NOMO-1 treated with dmso at 0.1 percent for 144 hours (cell line): ENCODE measurements at regions not wholly inside any gene's neighbourhood (a gene's known extent, or its start where the extent isn't known, plus 50 kb on each side); places are given as distances from the start of the nearest gene placed in this dataset.
"Not testable (repeated sequence)": the region's sequence is repeated elsewhere in the genome, so short reads cannot be mapped to it uniquely, and the experiment has no call there.

Experiments
- DNase-seq: peaks from one replicate; lab custom pipeline; 2025; ENCODE audit not compliant: unreplicated experiment; lab: John Stamatoyannopoulos, UW

GRCh38 chr7:130943981-130944380 lies 210.0 kb upstream of the KLF14 start:
- DNase-seq = no peak

- no peak for DNase-seq
These were observed 211.0 kb upstream of the KLF14 start for GRCh38 chr7:130944997-130945396.

DNA sequence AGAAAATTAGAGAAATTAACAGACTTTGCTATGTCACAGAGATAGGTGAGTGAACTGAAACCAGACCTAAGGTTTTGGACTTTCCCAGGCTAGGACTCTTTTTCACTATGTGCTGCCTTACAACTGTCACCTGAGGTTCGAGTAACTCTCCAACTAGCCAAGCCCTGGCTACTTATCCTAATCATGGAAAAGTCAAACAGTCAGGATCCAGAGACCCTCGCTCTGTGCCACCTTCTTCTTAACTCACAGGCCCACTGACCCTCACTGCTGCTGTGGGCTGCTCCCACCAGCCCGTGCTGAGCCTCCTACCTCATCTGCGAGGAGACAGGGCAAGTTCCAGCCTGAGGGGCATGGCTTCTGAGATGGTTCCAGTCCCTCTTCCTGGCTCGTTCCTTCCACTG lies 211.4 kb upstream of the KLF14 start:
- DNase-seq = no peak

DNA sequence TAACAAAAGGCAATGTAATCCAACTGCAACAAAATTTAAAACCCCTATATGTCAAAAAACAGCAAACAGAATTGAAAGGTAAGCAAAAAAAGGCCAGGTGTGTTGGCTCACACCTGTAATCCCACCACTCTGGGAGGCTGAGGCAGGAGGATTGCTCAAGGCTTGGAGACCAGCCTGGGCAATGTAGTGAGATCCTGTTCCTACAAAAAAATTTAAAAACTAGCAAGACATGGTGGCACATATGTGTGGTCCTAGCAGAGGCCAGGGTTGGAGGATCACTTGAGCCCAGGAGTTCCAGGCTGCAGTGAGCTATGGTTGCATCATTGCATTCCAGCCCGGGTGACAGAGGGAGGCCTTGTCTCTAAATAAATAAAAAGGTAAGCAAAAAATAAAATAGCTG lies 212.1 kb upstream of the KLF14 start:
- DNase-seq = no peak

DNA sequence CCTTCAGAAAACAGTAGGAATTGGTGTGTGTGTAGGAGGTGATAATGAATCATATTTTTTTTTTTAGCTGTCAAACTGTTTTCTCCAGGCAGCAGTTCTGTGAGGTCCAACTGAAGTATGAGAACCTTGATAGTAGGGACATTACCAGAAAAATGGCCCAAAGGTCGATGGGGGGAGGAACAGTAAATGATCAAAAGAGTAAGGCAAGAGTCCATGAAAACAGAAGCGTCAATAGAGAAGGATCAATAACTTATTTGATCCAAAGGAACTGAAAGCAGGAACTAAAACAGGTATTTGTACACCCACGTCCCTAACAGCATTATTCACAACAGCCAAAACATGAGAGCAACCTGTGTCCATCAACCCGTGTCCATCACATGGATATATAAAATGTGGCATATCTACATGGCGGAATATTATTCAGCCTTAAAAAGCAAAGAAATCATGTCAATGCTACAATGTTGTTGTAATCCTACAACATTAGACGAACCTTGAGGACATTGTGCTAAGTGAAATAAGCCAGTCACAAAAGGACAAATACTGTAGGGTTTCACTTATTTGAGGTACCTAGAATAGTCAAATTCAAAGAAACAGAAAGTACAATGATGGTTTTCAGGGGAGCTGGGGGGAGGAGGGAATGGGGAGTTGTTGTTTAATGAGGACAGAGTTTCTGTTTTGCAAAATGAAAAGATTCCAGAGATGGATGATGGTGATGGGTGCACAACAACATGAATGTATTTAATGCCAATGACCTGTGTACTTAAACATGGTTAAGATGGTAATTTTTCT lies 214.0 kb upstream of the KLF14 start:
- no peak for DNase-seq

- DNase-seq = no peak
These were observed 214.8 kb upstream of the KLF14 start for GRCh38 chr7:130948822-130949221.

DNA sequence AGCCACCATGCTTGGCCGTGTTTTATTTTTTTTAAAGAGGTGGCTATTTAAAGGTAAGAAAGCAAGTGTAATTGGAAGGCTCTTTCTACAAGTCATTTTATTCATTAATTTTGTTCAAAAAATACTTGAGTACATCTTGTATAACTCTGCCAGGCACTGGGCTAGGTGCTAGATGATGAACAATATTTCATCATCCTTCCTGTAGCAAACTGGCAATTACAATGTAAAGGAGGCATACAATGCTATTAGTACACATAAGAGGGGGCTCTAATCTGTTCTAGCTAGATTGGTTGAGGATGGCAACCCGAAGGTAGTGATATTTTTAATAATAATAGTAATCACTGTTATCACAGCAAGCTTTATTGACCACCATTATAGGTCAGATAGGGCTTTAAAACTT lies 215.5 kb upstream of the KLF14 start:
- DNase-seq = no peak

GRCh38 chr7:130950054-130950453 lies 216.0 kb upstream of the KLF14 start:
- DNase-seq = no peak

GRCh38 chr7:130950741-130951140 lies 216.7 kb upstream of the KLF14 start:
- no peak for DNase-seq

DNA sequence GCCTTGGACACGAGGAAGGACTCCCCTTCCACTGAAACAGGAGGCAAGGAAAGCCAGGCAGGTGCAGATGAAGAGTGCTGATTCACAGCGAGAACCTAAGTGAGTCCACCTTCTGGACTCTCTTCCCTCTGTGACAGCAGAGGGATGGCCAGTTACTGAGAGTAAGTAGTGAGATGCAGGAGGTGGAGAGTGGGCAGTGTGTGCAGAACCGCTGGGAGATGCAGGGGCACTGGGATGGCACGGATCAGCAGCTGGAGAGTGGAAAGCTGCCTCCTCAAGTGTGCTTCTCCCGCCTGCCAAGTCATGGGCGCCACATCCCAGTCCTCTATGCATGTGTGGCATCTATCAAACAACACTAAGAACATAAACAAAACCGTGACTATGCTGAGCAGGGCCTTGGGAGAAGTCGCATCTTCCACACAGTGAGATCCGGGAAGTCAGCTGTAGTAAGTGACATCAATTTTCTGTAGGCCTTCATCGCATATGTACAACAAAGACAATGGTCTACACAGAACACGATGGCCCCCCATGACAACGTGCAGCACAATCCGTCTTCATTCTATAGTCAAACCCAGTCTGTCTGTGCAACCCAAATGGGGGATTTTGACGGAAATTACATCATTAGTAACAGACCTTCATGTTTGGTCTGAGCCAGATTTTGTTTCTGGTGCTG lies 217.4 kb upstream of the KLF14 start:
- DNase-seq = no peak

DNA sequence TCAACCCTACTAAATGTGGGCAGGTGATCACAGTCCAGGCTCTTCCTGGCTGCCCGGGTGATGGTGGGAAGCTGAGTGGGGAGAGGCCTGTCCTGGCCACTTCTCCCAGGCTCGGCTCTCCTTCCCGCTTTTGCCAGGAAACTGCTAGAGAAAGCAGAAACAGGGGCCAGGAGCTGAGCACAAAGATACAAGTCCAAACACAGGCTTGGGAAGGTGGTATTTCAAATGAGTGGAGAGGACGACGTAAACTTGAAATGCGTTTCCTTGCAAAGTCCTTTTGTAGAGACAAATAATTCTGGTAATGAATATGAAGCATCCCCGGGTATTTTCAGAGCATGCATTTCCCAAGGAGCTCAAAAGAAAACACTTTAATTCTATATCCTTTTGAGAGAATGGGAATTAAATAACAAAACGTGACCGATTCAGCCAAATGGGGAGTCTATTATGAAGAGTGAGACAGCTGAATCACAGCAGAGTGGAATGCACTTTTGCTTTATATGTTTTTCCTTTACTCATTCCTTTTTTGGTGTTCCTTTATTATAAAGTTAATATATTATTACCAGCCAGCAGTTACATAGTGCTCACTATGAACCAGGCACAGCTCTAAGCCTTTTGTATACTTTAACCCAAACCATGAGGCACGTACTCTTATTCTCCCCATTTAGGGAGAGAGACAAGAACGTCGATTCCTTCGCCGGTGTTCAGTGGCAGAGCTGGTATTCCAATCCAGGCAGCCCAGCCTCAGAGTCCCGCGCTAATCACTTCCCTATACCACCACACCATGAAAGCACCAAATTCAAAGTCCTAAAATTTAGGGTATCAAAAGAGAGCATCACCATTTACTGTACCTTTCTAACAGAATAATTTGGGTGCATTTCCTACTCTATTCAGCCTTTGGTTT lies 218.2 kb upstream of the KLF14 start:
- DNase-seq = no peak

DNA sequence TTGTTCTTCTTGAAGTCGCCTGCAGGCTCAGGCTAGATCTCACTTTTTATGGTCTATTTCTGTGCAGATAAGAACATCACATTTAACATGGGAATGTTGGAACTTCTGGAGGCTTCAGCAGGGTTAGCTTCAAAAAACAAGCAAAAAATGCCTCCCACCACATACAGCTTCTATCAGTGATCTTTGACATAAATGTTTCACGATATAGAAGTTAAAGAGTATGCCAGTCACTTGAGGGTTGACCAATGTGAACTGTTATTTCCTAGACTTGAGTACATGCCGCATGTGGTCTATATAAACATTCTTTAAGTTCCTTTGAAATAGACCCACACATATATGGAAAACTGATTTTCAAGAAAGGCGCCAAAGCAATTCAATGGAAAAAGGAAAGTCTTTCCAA lies 219.2 kb upstream of the KLF14 start:
- DNase-seq = no peak

GRCh38 chr7:130954918-130955564 lies 221.0 kb upstream of the KLF14 start:
- no peak for DNase-seq

DNA sequence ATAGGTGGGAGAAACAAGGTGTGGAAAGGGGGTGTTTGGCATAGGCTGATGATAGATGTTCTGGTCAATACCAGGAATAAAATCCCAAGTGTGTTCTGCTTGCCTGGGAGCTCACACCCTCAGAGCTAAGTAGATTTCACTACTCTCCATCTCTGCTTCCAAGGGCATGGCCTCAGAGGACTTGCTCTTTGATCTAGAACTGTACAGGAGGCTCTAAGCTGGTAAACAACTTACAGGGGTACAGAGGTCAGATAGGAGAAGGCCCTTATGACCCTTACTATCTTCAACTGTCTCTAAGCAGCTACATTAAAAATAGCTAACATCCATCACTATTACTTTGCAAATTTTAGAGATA lies 221.5 kb upstream of the KLF14 start:
- DNase-seq = no peak

GRCh38 chr7:130956417-130957136 lies 222.6 kb upstream of the KLF14 start:
- DNase-seq = no peak

DNA sequence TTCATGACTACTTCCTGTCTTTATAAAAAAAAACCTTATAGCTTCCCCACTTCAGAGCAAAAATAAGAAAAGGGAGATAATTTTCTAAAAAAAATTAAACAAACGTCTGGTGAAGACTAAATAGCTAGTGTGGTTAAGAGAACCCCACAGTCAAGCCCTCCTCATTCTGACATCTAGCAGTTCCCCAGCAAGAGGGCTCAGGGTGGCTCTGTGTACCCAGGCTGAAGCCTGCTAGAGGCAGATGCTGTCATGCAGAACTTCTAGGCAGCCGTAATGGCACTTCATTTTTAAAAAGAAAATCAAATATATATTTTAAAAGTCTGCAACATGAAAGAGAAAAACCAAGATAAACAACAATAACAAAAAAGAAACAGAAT lies 223.1 kb upstream of the KLF14 start:
- DNase-seq = no peak

DNA sequence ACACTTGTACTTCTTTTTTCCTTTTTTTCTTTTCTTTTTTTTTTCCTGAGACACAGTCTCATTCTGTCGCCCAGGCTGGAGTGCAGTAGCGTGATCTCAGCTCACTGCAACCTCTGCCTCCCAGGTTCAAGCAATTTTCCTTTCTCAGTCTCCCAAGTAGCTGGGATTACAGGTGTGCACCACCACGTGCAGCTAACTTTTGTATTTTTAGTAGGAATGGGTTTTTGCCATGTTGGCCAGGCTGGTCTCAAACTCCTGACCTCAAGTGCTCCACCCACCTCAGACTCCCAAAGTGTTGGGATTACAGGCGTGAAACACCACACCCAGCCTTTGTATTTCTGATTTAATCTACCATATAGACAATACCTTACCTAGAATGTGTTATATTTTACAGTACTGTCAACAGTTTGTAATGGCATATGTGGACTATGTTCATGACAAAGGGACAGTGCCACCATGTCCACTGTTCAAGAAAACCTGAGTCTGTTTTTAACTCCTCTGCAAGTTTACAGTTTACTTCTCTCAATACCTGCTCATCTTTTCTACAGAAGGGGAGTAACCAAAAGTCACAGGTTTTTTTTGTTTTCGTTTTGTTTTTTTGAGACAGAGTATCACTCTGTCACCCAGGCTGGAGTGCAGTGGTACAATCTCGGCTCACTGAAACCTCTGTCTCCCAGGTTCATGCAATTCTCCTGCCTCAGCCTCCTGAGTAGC lies 223.9 kb upstream of the KLF14 start:
- not testable (repeated sequence) for DNase-seq

- DNase-seq = no peak
These were observed 224.8 kb upstream of the KLF14 start for GRCh38 chr7:130958846-130959245.

DNA sequence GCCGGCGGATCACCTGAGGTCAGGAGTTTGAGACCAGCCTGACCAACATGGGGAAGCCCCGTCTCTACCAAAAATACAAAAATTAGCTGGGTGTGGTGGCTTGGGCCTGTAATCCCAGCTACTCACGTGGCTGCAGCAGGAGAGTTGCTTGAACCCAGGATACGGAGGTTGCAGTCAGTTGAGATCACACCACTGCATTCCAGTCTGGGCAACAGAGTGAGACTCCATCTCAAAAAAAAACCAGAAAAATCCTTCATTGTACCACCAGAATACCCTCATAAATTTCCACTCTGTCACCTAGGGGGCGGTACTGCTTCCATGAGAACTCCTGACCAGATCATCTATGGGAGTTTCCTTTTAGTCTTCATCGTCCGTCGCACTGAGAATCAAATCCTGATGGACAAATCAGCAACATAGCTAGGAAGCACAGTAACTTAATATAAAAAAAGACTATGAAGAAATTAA lies 225.8 kb upstream of the KLF14 start:
- no peak for DNase-seq
